HG03039 (cell line): ENCODE measurements at regions not wholly inside any gene's neighbourhood (a gene's known extent, or its start where the extent isn't known, plus 50 kb on each side); places are given as distances from the start of the nearest gene placed in this dataset.
A peak's percentile ranks its signal among the peaks of the same experiment; 100 is the strongest.
"Not testable (repeated sequence)": the region's sequence is repeated elsewhere in the genome, so short reads cannot be mapped to it uniquely, and the experiment has no call there.

ENCODE experiments used
- ATAC-seq: cut with Tn5 transposase; IDR thresholded peaks from one replicate; pipeline ENCODE4 v1.9.1; 2021; ENCODE audit warnings: mild to moderate bottlenecking, moderate library complexity; ENCODE audit not compliant: unreplicated experiment

DNA sequence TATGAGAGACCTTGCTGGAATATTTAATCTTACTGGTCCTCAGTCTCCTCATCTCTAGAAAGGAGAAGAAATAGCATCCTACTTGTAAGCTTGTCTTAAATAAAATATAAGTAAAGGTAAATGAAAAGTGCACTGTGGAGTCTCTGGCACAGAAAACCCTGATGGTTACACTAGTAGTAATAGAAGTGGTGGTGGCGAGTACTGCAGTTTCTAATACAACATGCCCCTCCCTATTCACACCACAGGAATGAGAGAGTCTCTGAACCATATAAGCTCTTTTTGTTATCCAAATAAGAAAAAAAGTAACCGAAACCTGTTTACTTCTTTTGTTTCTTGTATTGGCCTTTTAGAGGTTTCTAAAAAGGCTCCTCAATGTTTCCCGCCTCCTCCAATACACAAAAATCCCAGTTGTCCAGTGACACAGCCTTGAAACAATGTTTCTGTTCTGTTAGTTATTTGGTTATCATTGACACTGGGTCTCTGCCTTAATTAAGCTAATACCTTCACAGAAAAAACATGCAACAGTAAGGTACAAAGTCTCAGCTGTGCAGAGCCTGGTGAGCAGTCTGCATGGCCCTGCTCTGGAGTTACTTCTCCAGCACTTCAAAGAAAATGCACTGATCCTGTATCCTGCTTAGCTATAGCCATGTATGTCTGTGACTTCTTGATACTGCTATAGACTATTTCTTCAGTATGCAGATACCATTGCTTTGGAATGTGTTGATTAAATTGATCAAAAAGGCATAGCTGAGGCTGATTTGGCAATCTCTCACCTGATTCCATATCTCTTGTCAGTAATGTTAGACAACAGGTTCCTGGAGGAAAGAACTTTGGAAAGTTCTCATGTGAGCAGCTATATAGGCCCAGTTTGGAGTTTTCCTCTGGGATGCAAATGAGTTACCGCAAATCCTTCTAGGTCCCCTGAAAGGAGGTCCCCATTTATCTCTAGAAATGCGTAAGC is 315.6 kb upstream of the IL12A start:
- peak; percentile 48 for ATAC-seq

DNA sequence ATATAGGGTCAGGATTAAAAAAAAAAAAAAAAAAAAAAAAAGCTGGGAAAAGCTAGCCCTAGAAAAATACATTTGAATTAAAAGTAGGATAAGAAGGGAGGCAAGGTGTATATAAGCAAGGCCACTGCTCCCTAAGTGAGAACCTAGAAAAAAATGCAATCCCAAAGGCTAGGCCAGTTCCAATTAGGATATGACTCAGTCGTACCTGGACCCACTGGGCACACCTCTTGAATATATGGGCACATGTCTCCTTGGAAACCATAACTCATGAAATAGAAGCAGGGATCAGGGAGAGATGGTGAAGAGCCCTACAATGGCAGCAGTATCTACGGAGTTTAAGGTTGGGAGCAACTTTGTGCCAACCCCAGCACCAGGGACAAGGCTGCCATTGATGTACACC is 314.1 kb upstream of the IL12A start:
- no peak for ATAC-seq

GRCh38 chr3:159675285-159675684 is 313.4 kb upstream of the IL12A start:
- ATAC-seq, result no peak

DNA sequence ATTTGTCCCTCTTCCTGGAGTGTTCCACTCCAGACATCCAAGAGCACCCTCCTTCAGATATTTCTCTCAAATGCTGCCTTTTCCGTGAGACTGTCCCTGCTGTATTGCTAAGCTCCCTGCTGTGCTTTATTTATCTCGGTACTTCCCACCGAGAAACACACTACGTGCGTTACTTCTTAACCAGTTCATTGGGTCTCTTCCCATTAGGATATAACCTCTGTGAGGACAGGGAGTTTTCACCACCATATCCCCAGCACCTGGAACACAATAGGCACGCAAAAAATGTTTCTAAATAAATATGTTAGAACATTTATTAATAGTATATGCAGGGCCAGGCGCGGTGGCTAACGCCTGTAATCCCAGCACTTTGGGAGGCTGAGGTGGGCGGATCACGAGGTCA is 308.7 kb upstream of the IL12A start:
- ATAC-seq, result no peak

GRCh38 chr3:159681717-159682116 is 306.9 kb upstream of the IL12A start:
- ATAC-seq, result not testable (repeated sequence)

GRCh38 chr3:159685801-159686200 is 302.8 kb upstream of the IL12A start:
- ATAC-seq, result no peak

- no peak for ATAC-seq
Observed at GRCh38 chr3:159693226-159693625, 295.4 kb upstream of the IL12A start.

- no peak for ATAC-seq
Observed at GRCh38 chr3:159711560-159712333, 276.9 kb upstream of the IL12A start.

DNA sequence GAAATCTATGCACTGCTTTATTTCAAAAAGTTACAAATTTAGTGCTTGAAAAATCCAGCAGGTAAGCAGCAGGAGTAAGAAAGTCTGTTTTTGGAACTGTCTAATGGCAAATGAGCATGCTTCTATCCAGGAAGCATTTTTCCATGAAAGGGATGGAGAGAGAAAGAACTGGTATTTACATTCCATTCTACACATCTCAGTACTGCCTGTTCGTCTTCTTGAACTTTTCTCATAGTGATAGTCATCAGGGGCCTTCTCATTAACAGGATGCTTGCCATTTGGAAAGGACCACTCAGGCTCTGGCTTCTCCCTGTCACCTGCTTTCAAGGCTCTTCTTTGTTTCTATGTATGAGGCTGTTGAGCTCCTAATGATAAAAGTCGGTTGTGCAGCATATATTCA is 267.3 kb upstream of the IL12A start:
- no peak for ATAC-seq

DNA sequence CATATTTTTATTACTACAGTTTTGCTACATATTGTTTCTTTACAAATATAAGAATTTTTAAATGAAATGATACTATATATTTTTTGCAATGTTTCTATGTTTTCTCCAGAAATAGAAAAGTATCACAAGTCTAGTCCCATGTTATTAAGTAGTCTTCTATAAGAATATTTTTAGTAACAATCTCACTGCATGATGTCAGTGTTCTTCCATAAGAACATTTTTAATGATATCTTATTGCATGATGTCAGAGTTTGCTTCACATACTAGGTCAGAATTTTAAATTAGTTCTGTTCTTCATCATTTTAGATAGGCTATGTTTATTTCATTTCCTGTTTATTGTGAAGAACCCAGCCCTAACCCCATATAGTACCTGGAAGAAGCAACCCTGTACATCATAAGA is 265.3 kb upstream of the IL12A start:
- no peak for ATAC-seq

- no peak for ATAC-seq
Observed at GRCh38 chr3:159724627-159725026, 264.0 kb upstream of the IL12A start.

DNA sequence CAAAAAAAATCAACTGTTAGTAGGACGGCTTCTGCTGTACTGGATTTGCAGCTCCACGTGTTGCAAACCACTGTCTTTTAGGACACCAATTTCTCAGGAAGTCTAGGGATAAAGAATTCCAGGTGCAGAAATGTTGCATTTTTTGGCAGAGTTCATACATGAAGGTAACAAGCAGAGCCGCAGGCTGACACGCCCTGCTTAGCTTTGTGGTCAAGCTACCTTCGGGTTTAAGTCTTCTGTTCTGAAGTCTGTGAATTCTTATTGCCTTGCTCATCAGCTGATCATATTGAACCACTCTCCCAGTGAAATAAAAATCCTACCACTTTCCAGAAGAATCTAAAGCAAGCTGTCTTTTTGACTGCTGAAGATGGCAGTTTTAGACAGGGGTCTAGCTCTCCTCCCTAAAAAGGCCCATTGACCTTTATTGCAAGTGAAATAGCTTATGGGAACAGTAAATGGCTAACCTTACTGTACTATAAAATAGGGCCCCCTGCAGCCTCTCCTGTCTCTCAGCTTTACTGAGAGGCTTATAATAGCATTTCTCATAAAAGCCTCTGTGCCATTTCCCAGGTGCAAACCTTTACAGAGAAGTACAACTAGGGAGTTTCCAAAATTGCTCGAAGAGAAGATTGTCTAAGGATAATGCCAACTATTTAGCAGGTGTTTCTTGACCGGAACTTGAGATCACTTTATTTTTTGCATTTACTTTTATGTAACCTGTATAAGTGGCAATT is 262.2 kb upstream of the IL12A start:
- no peak for ATAC-seq

GRCh38 chr3:159727506-159727905 is 261.1 kb upstream of the IL12A start:
- no peak for ATAC-seq

GRCh38 chr3:159731254-159731653 is 257.4 kb upstream of the IL12A start:
- ATAC-seq, result no peak

GRCh38 chr3:159732172-159733111 is 256.2 kb upstream of the IL12A start:
- ATAC-seq, result no peak

GRCh38 chr3:159733194-159733860 is 255.3 kb upstream of the IL12A start:
- ATAC-seq, result no peak

DNA sequence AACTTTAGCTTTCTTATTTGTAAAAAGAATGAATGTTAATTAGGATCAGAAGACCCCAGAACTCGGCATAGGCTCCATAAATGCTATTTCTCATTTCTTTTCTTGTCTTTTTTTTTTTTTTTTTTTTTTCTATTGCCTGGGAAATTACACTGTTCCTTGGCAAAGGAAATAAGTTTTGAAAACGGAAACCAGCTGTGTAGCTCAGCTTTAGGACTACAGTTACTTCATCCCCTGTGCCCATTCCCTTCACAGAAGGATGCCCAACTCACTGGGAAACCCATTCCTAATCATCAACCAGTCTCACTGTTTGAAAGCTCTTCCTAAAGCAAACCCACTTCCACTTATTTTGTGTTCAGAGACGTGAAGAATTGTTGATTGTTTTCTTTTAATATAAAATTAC is 254.0 kb upstream of the IL12A start:
- no peak for ATAC-seq

GRCh38 chr3:159739166-159739565 is 249.5 kb upstream of the IL12A start:
- no peak for ATAC-seq

DNA sequence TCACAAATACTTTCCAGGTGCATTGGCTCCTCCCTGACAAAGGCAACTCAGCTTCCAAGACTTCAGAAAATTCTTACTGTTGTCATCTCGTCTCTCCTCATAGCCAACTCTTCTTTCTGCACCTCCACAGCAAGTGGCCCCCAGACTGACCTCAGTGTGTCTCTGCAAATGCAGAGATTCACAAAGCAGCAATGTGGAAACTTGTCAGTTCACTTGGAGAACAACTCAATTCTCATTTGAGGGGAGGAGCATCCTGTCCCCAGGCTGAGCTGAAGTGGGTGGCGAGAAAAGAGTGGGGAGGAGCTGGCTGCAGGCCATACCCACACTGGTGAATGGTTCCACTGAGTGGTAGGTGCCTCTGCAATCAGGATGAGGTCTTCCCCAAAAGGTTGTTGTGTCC is 248.7 kb upstream of the IL12A start:
- no peak for ATAC-seq

DNA sequence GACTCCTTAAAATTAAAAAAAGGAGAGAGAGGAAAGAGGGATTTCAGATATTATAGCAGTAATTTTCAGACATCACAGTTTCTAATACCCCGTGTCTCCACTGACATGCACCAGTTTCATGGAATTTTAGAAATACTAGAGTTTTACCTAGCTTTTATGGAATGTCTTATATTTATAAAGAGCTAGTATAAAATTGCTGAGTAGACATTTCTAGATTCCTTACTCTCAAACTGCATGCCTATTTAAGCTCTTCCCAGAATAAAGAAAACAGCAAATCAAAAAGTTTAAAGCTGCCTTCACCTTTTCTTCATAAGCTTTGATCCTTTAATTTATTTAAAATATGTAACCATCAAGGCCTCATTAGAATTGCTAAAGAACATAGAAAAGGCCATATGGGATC is 247.4 kb upstream of the IL12A start:
- ATAC-seq, result no peak
